H4 (cell line): ENCODE measurements at regions not wholly inside any gene's neighbourhood (a gene's known extent, or its start where the extent isn't known, plus 50 kb on each side); places are given as distances from the start of the nearest gene placed in this dataset.
"Not testable (repeated sequence)": the region's sequence is repeated elsewhere in the genome, so short reads cannot be mapped to it uniquely, and the experiment has no call there.

Source experiments
- DNase-seq: peaks from one replicate; pipeline ENCODE4 v3.0.0-alpha.2; 2015; ENCODE audit warnings: low spot score

- no peak for DNase-seq
Observed at GRCh38 chr5:90285581-90285980, 124.0 kb downstream of the CETN3 start.

DNA sequence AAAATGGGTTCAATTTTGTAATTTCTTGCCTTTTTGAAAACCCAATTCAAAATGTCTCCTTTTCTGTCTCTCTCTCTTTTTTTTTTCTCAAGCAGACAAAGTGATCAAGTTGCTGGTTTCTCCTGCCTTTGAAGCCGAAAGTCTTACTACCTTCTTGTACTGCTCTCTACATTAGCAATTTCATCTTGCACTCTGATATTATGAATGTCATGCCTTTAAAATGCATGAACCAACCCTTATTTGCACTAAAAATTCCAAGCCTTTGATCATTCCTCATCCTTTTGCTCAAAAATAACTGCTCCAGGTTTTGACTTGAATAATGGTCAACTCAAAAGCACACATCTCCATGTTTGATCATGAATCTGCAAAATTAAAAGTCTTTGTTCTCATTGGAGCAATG, 125.2 kb downstream of the CETN3 start:
- DNase-seq = no peak

DNA sequence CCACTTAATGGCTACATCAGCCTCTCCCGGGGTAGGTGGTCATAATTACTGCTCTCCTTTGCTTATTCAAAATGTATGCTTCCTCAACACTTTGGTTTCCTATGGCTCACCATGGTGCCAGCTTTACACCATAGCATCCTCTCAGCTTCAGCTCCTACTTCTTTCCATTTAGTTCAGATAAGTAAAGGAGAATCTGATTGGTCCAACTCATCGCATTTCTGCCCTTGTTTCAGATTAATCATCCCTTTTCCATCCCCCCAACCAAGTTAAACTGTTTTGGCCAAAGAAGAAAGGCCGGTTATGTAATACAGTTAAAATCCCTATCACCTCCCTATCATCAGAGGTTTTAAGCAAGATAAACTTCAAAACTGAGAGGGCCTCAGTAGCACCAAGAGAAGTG, 130.5 kb downstream of the CETN3 start:
- DNase-seq = peak; percentile 4

DNA sequence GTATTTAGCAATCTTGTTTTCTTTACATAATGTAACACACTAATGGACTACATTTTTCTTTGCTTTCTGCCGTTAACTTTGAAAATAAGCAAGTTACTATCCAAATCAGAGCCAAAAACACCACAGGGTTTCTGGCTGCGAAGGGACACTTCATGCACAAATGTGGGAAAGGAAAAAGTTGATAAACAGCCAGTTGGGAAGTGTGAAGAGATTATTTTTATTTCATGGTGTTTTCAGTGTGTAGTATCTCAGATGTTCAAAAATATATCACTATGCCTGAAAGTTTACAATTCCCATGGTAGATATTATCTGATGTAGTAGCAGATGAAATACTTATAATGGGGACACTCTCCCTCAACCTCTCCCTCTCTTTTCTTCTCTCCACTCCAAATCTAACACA, 135.3 kb downstream of the CETN3 start:
- no peak for DNase-seq

DNA sequence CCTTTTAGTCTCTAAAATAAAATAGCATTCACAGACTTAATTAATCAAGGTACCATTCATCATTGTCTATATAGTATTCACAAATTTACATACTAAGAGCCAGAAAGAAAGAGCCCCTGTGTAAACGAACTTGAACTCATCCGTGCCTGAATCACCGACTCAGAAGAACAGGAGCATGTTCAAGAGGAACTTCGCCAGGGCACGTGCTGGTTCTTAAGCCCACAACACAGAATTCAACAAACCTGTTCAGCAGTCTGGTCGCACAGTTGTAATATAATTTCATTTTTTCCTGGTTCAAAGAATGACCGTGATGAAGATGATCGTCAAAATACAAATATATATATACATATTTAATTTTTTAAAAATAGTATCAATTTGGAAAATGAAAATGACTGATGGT, 141.9 kb downstream of the CETN3 start:
- DNase-seq = no peak

GRCh38 chr5:90265545-90265857, 144.1 kb downstream of the CETN3 start:
- DNase-seq = no peak

GRCh38 chr5:90264689-90265544, 144.6 kb downstream of the CETN3 start:
- DNase-seq = peak; percentile 58

GRCh38 chr5:90263102-90263820, 146.3 kb downstream of the CETN3 start:
- no peak for DNase-seq

- DNase-seq = no peak
Observed at GRCh38 chr5:90251447-90251846, 158.1 kb downstream of the CETN3 start.

- no peak for DNase-seq
Observed at GRCh38 chr5:90248640-90249039, 160.9 kb downstream of the CETN3 start.

DNA sequence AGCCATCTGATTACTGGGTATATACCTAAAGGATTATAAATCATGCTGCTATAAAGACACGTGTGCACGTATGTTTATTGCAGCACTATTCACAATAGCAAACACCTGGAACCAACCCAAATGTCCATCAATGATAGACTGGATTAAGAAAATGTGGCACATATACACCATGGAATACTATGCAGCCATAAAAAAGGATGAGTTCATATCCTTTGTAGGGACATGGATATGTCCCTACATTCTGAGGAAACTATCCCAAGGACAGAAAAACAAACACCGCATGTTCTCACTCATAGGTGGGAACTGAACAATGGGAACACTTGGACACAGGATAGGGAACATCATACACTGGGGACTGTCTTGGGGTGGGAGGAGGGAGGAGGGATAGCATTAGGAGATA, 165.7 kb downstream of the CETN3 start:
- DNase-seq = not testable (repeated sequence)

- DNase-seq = no peak
Observed at GRCh38 chr5:90233476-90233875, 176.1 kb downstream of the CETN3 start.

DNA sequence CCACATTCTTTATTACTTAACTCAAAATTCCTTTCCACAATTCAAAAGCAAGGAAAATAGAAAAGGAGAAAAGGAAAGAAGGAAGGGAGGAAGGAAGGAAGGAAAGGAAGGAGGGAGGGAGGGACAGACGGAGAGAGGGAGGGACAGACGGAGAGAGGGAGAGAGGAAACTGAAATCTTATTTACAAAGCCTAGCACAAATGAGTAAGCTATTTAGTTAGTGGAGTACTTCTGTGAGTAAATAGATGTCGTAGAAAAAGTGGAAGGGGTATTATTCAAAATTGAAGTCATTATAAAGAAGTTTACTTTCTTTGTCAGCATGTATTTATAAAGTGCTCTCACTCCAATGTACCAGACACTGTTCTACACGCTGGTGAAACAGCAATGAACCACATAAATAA, 177.9 kb downstream of the CETN3 start:
- no peak for DNase-seq

GRCh38 chr5:90227683-90228082, 181.9 kb downstream of the CETN3 start:
- DNase-seq = no peak

DNA sequence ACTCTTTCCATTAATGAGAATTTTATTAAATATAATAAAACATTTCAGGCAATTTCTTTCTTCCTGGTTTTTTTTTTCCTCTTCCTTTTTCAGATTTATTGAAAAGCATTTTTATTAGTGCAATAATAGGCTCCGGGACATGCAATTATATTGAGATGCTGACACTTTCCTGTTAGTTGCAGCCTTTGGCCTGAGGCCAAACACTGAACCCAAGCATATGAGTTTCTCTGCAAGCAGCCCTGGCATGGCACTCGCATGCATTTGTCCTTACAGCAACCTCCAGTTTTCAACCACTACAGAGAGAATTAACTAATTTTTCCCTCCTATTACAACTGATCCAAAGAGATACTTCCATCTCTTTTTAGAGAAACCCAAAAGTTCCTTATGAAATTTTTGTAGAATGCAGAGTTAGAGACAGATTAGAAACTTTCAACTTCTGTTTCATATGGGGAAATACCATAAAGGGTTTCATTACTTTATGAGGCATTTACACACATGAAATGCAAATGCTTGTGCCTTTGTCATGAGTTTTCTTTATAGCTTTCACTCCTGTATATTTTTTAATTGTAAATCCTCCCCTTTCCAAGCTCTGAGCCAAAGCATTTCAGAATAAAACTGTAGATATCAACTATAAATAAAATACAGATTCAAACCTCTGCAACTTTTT, 183.0 kb downstream of the CETN3 start:
- DNase-seq = no peak

- DNase-seq = no peak
Observed at GRCh38 chr5:90224342-90224741, 185.2 kb downstream of the CETN3 start.

DNA sequence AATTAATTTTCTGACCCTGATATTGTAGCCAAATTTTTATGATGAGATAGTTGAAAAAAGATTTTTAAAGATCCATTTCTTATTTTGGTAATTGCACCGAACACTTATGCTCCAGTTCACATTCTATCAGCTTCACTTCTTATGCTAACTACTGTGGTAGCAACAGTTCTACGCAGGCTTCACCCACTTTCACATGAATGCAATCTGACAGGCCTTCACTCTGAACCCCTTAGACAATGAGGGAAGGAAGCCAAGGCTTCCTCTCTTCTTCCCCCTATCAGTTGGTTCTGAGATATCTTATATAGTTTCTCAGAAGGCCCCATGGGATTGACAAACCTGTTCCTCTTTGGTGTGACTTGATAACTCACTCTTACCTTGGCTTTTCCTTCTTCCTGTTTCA, 185.8 kb downstream of the CETN3 start:
- DNase-seq = no peak

DNA sequence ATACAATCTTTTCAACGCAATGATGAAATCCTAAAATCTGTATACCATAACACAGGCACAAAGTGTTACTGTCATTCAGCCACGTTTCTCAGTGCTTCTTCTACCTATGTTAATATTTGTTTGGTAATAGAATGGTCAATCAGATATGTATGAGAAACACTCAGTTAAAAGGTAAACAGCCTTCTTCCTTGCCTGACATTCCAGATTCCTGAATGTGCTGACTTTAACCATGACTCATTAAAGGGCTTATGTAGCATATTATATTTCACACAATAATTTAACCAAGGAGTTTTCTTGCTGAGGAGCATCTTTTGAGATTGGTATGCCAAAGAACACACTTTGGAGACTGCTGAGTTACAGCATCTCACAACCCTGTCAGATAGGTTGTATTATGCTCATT, 187.6 kb downstream of the CETN3 start:
- DNase-seq = peak; percentile 15

GRCh38 chr5:90220554-90220953, 189.0 kb downstream of the CETN3 start:
- DNase-seq = no peak

GRCh38 chr5:90214991-90215390, 194.6 kb downstream of the CETN3 start:
- DNase-seq = no peak

GRCh38 chr5:90208323-90208722, 201.2 kb downstream of the CETN3 start:
- not testable (repeated sequence) for DNase-seq

DNA sequence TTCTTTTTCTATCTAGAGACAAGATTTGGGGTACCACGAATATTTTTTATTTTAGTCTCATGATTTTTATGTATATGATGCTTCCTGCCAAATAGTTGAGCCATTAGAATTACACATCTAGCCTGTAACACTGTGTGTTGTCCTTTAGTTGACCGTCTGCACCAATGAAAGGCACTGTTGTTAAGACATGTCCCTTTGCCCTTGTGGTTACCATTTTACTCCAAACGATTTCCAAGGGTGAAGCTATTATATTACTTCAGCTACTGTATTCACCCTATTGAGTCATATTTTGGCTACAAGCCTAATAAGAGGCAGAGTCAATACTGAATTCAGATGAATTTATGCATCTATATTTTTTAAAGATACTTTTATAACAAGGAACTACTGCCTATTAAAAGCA, 207.6 kb downstream of the CETN3 start:
- peak; percentile 67 for DNase-seq
